PC-9 (cell line): ENCODE measurements at regions not wholly inside any gene's neighbourhood (a gene's known extent, or its start where the extent isn't known, plus 50 kb on each side); places are given as distances from the start of the nearest gene placed in this dataset.

Experiments used
- EZH2 ChIP-seq: fragments of 200-600 bp; sonication (generic); IDR thresholded peaks from 2 replicates; pipeline ENCODE4 v1.8.0; 2017; ENCODE audit warnings: antibody characterized with exemption, low read depth
- TF ChIP-seq, protein P1 (sequence below): fragments of 200-600 bp; sonication (generic); conservative IDR thresholded peaks from 2 replicates; pipeline ENCODE4 v1.6.1; 2017; ENCODE audit warnings: mixed run types, antibody characterized with exemption, mild to moderate bottlenecking, moderate library complexity

DNA sequence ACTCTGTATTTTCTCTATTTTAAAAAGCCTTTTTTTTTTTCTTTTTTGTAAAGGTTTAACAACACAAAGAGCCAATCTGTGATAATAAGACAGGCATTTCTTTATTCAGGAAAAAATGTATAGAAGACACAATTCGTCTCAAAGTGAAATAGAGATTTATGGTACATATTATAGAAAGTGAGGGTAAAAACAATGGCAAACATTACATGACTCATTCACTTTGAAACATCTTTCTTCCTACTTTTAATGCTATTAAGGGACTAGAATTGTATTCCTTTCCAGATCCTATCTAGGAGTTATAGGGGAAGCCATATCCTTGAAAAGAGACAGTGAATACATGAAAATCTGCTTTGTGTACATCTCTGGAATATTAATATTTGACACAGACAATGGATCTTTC, 137.1 kb upstream of the MCTP2 start:
- TF ChIP-seq, protein P1, sequence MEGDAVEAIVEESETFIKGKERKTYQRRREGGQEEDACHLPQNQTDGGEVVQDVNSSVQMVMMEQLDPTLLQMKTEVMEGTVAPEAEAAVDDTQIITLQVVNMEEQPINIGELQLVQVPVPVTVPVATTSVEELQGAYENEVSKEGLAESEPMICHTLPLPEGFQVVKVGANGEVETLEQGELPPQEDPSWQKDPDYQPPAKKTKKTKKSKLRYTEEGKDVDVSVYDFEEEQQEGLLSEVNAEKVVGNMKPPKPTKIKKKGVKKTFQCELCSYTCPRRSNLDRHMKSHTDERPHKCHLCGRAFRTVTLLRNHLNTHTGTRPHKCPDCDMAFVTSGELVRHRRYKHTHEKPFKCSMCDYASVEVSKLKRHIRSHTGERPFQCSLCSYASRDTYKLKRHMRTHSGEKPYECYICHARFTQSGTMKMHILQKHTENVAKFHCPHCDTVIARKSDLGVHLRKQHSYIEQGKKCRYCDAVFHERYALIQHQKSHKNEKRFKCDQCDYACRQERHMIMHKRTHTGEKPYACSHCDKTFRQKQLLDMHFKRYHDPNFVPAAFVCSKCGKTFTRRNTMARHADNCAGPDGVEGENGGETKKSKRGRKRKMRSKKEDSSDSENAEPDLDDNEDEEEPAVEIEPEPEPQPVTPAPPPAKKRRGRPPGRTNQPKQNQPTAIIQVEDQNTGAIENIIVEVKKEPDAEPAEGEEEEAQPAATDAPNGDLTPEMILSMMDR, result no peak
- no peak for TF ChIP-seq EZH2
